ENCODE measurements at regions not wholly inside any gene's neighbourhood (a gene's known extent, or its start where the extent isn't known, plus 50 kb on each side); places are given as distances from the start of the nearest gene placed in this dataset.
"Not testable (repeated sequence)": the region's sequence is repeated elsewhere in the genome, so short reads cannot be mapped to it uniquely, and the experiment has no call there.

DNA sequence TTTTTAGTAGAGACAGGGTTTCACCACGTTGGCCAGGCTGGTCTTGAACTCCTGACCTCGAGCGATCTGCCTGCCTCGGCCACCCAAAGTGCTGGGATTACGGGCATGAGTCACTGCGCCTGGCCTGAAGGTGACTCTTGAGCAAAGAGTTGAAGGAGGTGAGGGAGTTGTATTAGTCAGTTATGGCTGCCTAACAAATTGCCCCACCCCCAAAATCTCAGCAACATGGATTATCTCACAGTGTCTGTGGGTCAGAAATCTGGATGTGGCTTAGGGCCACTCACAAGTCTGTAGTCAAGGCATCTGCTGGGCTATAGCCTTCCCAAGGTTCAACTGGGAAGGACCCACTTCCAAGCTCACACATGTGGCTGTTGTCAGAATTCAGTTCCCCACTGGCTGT lies 52.8 kb upstream of the ADGRE5 start:
- Histone ChIP-seq H3K4me1 (ENCODE audit: control insufficient read depth, insufficient read depth, low read length) (peaks cover 6% of the 10 kb centered on the region), H3K36me3 (ENCODE audit: control insufficient read depth, insufficient read depth, low read length) (no peaks in the 10 kb centered on the region), H3K27me3 (ENCODE audit: control insufficient read depth, insufficient read depth, low read length) (peaks cover 2% of the 10 kb centered on the region), H3K9me3 (ENCODE audit: control insufficient read depth, insufficient read depth, low read length) (no peaks in the 10 kb centered on the region), H3K4me3 (ENCODE audit: low read depth, low read length) (no peak overlapping the region), H3K27ac (ENCODE audit: low read depth, low read length) (no peak overlapping the region)
- DNase-seq (ENCODE audit: low read depth in 4 of 6, low spot score in 6 of 6): no peak
- WGBS (ENCODE audit: insufficient coverage): 95% methylated on average over 6 of the region's 6 CpGs

GRCh38 chr19:14327061-14327460 lies 54.2 kb upstream of the ADGRE5 start:
- H3K4me1 ChIP-seq (ENCODE audit: control insufficient read depth, insufficient read depth, low read length); H3K9me3 ChIP-seq (ENCODE audit: control insufficient read depth, insufficient read depth, low read length); DNase-seq (ENCODE audit: low read depth in 4 of 6, low spot score in 6 of 6): not testable (repeated sequence)

GRCh38 chr19:14325863-14326262 lies 55.4 kb upstream of the ADGRE5 start:
- Histone ChIP-seq H3K4me3 (ENCODE audit: low read depth, low read length) (no peak overlapping the region), H3K4me1 (ENCODE audit: control insufficient read depth, insufficient read depth, low read length) (peaks cover 3% of the 10 kb centered on the region), H3K36me3 (ENCODE audit: control insufficient read depth, insufficient read depth, low read length) (no peaks in the 10 kb centered on the region), H3K27me3 (ENCODE audit: control insufficient read depth, insufficient read depth, low read length) (no peaks in the 10 kb centered on the region), H3K27ac (ENCODE audit: low read depth, low read length) (no peak overlapping the region), H3K9me3 (ENCODE audit: control insufficient read depth, insufficient read depth, low read length) (no peaks in the 10 kb centered on the region)
- WGBS (ENCODE audit: insufficient coverage): no CpG with 5 or more reads among the region's 1 CpG
- DNase-seq (ENCODE audit: low read depth in 4 of 6, low spot score in 6 of 6): no peak

More at GRCh38 chr19:14327061-14327460, 54.2 kb upstream of the ADGRE5 start:
- not testable (repeated sequence) for H3K36me3 ChIP-seq (ENCODE audit: control insufficient read depth, insufficient read depth, low read length); H3K27ac ChIP-seq (ENCODE audit: low read depth, low read length); H3K27me3 ChIP-seq (ENCODE audit: control insufficient read depth, insufficient read depth, low read length); H3K4me3 ChIP-seq (ENCODE audit: low read depth, low read length)
- 89% methylated on average over 7 of the region's 8 CpGs for WGBS (ENCODE audit: insufficient coverage)

- WGBS (ENCODE audit: insufficient coverage): 92% methylated on average over 2 of the region's 3 CpGs
- DNase-seq (ENCODE audit: low read depth in 4 of 6, low spot score in 6 of 6): no peak
- Histone ChIP-seq H3K27ac (ENCODE audit: low read depth, low read length) (no peak overlapping the region), H3K4me1 (ENCODE audit: control insufficient read depth, insufficient read depth, low read length) (peaks cover 3% of the 10 kb centered on the region), H3K27me3 (ENCODE audit: control insufficient read depth, insufficient read depth, low read length) (no peaks in the 10 kb centered on the region), H3K4me3 (ENCODE audit: low read depth, low read length) (no peak overlapping the region), H3K9me3 (ENCODE audit: control insufficient read depth, insufficient read depth, low read length) (no peaks in the 10 kb centered on the region), H3K36me3 (ENCODE audit: control insufficient read depth, insufficient read depth, low read length) (no peaks in the 10 kb centered on the region)
Observed at GRCh38 chr19:14325134-14325533, 56.1 kb upstream of the ADGRE5 start.

DNA sequence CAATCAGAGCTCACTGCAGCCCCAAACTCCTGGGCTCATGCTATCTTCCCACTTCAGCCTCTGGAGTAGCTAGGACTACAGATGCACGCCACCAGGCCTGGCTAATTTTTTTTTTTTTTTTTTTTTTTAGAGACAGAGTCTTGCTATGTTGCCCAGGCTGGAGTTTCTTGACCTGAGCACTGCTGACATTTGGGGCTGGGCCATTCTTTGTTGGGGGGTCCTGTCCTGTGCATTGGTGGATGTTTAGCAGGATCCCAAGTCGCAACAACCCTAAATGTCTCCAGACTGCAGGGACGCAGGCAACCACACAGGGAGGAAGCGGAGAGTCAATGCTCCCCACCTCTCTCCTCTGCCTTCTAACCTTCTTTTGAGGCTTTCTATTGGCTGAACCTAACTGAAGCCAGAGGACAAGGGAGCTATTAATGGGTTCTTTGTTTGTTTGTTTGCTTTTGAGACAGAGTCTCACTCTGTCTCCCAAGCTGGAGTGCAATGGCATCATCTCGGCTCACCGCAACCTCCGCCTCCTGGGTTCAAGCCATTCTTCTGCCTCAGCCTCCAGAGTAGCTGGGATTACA lies 58.3 kb upstream of the ADGRE5 start:
- Histone ChIP-seq H3K36me3 (ENCODE audit: control insufficient read depth, insufficient read depth, low read length) (no peaks in the 10 kb centered on the region), H3K9me3 (ENCODE audit: control insufficient read depth, insufficient read depth, low read length) (no peaks in the 10 kb centered on the region), H3K27me3 (ENCODE audit: control insufficient read depth, insufficient read depth, low read length) (no peaks in the 10 kb centered on the region), H3K27ac (ENCODE audit: low read depth, low read length) (no peak overlapping the region), H3K4me3 (ENCODE audit: low read depth, low read length) (no peak overlapping the region), H3K4me1 (ENCODE audit: control insufficient read depth, insufficient read depth, low read length) (peaks cover 7% of the 10 kb centered on the region)
- no peak for DNase-seq (ENCODE audit: low read depth in 4 of 6, low spot score in 6 of 6)
- 40% methylated on average over 3 of the region's 7 CpGs for WGBS (ENCODE audit: insufficient coverage)

DNA sequence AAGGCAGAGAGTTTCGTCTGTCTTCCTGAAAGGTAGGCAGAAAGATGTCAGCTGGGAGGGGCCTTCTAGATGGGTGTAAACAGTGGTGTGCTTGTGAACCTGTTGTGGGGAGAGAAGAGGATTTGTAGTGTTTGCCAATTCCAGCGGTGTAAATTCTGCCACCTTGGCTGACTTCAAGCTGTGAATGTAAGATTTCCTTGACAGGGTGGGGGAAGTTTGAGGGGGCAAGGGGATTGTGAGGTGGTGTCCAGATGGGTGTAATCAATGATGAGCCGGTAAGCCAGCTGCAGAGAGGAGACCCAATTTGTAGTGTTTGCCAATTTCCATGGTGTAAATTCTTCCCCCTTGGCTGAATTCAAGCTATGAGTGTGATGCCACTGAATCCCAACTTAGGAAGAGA lies 61.0 kb upstream of the ADGRE5 start:
- no peak for DNase-seq (ENCODE audit: low read depth in 4 of 6, low spot score in 6 of 6)
- peaks cover 7% of the 10 kb centered on the region for H3K4me1 ChIP-seq (ENCODE audit: control insufficient read depth, insufficient read depth, low read length)
- H3K4me3 ChIP-seq (ENCODE audit: low read depth, low read length): no peak overlapping the region
- H3K27me3 ChIP-seq (ENCODE audit: control insufficient read depth, insufficient read depth, low read length): no peaks in the 10 kb centered on the region
- 95% methylated on average over 3 of the region's 3 CpGs for WGBS (ENCODE audit: insufficient coverage)
- no peaks in the 10 kb centered on the region for H3K9me3 ChIP-seq (ENCODE audit: control insufficient read depth, insufficient read depth, low read length)
- no peaks in the 10 kb centered on the region for H3K36me3 ChIP-seq (ENCODE audit: control insufficient read depth, insufficient read depth, low read length)
- no peak overlapping the region for H3K27ac ChIP-seq (ENCODE audit: low read depth, low read length)

- not testable (repeated sequence) for H3K9me3 ChIP-seq (ENCODE audit: control insufficient read depth, insufficient read depth, low read length); H3K27ac ChIP-seq (ENCODE audit: low read depth, low read length); H3K4me3 ChIP-seq (ENCODE audit: low read depth, low read length); DNase-seq (ENCODE audit: low read depth in 4 of 6, low spot score in 6 of 6); H3K27me3 ChIP-seq (ENCODE audit: control insufficient read depth, insufficient read depth, low read length); H3K36me3 ChIP-seq (ENCODE audit: control insufficient read depth, insufficient read depth, low read length); H3K4me1 ChIP-seq (ENCODE audit: control insufficient read depth, insufficient read depth, low read length)
- 98% methylated on average over 6 of the region's 6 CpGs for WGBS (ENCODE audit: insufficient coverage)
Observed at GRCh38 chr19:14319720-14320119, 61.5 kb upstream of the ADGRE5 start.

DNA sequence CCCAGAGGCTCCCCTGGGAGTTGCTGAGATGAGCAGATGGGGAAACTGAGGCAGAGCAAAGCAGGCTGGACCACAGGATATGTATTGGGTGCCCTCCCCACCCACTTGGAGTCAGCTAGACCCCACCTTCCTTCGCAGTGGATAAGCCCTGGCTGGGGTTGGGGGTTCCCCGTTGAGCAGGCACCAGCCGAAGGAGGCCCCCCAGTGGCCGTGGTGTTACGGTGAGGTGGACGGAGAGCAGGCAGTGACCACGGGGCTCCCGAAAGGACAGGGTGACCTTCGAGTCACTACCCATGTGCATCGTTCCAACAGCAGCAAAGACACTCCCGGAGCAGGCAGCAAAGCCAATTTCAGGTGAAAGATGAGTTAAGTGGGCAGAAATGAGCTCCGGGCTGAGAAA lies 62.4 kb upstream of the ADGRE5 start:
- WGBS (ENCODE audit: insufficient coverage): 36% methylated on average over 12 of the region's 12 CpGs
- H3K9me3 ChIP-seq (ENCODE audit: control insufficient read depth, insufficient read depth, low read length): no peaks in the 10 kb centered on the region
- no peak for DNase-seq (ENCODE audit: low read depth in 4 of 6, low spot score in 6 of 6)

DNA sequence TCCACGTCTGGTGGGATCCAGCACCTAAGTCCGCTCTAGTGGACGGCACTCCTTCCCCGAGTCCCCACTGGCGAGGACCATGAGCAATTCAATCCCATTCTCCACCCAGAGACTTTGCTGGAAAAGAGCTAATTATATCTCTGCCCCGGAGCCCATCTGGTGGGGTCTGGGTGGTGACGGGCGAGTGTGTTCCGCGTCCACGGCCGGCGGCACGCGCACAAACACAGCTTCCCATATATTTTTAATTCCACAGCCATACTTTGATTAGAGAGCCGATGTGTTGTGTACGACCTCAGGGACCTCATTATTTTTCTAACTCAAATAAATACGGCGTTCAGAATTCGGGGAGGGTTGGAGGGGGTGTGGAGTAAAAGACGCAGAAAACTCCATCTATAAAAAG lies 64.1 kb upstream of the ADGRE5 start:
- DNase-seq (ENCODE audit: low read depth in 4 of 6, low spot score in 6 of 6): no peak

More for the DNA sequence above, 62.4 kb upstream of the ADGRE5 start:
- Histone ChIP-seq H3K4me1 (ENCODE audit: control insufficient read depth, insufficient read depth, low read length) (peaks cover 7% of the 10 kb centered on the region), H3K27ac (ENCODE audit: low read depth, low read length) (no peak overlapping the region), H3K4me3 (ENCODE audit: low read depth, low read length) (no peak overlapping the region), H3K27me3 (ENCODE audit: control insufficient read depth, insufficient read depth, low read length) (no peaks in the 10 kb centered on the region), H3K36me3 (ENCODE audit: control insufficient read depth, insufficient read depth, low read length) (no peaks in the 10 kb centered on the region)

GRCh38 chr19:14315433-14315832 lies 65.8 kb upstream of the ADGRE5 start:
- no peaks in the 10 kb centered on the region for H3K27me3 ChIP-seq (ENCODE audit: control insufficient read depth, insufficient read depth, low read length)
- H3K4me1 ChIP-seq (ENCODE audit: control insufficient read depth, insufficient read depth, low read length): peaks cover 4% of the 10 kb centered on the region
- no peak overlapping the region for H3K27ac ChIP-seq (ENCODE audit: low read depth, low read length)
- no peak overlapping the region for H3K4me3 ChIP-seq (ENCODE audit: low read depth, low read length)
- H3K36me3 ChIP-seq (ENCODE audit: control insufficient read depth, insufficient read depth, low read length): no peaks in the 10 kb centered on the region
- no peaks in the 10 kb centered on the region for H3K9me3 ChIP-seq (ENCODE audit: control insufficient read depth, insufficient read depth, low read length)
- 95% methylated on average over 7 of the region's 10 CpGs for WGBS (ENCODE audit: insufficient coverage)
- no peak for DNase-seq (ENCODE audit: low read depth in 4 of 6, low spot score in 6 of 6)

More for the DNA sequence above, 64.1 kb upstream of the ADGRE5 start:
- H3K27me3 ChIP-seq (ENCODE audit: control insufficient read depth, insufficient read depth, low read length): no peaks in the 10 kb centered on the region
- H3K4me1 ChIP-seq (ENCODE audit: control insufficient read depth, insufficient read depth, low read length): peaks cover 4% of the 10 kb centered on the region
- no peaks in the 10 kb centered on the region for H3K9me3 ChIP-seq (ENCODE audit: control insufficient read depth, insufficient read depth, low read length)
- H3K4me3 ChIP-seq (ENCODE audit: low read depth, low read length): no peak overlapping the region
- H3K27ac ChIP-seq (ENCODE audit: low read depth, low read length): no peak overlapping the region
- H3K36me3 ChIP-seq (ENCODE audit: control insufficient read depth, insufficient read depth, low read length): no peaks in the 10 kb centered on the region
- WGBS (ENCODE audit: insufficient coverage): 85% methylated on average over 5 of the region's 21 CpGs

Data from spinal cord (tissue), 9 donors.